H9 (cell line): ENCODE measurements at regions not wholly inside any gene's neighbourhood (a gene's known extent, or its start where the extent isn't known, plus 50 kb on each side); places are given as distances from the start of the nearest gene placed in this dataset.

Experiments used
- DNase-seq: peaks from one replicate; pipeline ENCODE4 v3.0.0-alpha.2; 2017
- H2AFZ ChIP-seq: one replicate; pipeline ENCODE4 v1.6.1; 2013; ENCODE audit warnings: mild to moderate bottlenecking, low read length, control low read depth, moderate library complexity
- H2AK5ac ChIP-seq: 2 replicates; pipeline ENCODE4 v1.6.1; 2013; ENCODE audit warnings: low read length, control low read depth, mixed read lengths; ENCODE audit not compliant: insufficient read length
- H2BK120ac ChIP-seq: one replicate; pipeline ENCODE4 v1.6.1; 2013; ENCODE audit warnings: low read depth, mild to moderate bottlenecking, low read length, control low read depth, inconsistent platforms; ENCODE audit not compliant: poor library complexity, severe bottlenecking
- H2BK12ac ChIP-seq: 2 replicates; pipeline ENCODE4 v1.6.1; 2013; ENCODE audit warnings: low read length, control low read depth, mixed read lengths, low read depth; ENCODE audit not compliant: insufficient read length
- H2BK15ac ChIP-seq: 2 replicates; pipeline ENCODE4 v1.6.1; 2013; ENCODE audit warnings: low read depth, low read length, control low read depth
- H2BK20ac ChIP-seq: one replicate; pipeline ENCODE4 v1.6.1; 2013; ENCODE audit warnings: low read depth, mild to moderate bottlenecking, low read length, control low read depth, inconsistent platforms; ENCODE audit not compliant: poor library complexity, severe bottlenecking
- H2BK5ac ChIP-seq: 2 replicates; pipeline ENCODE4 v1.6.1; 2013; ENCODE audit warnings: low read length, control low read depth, mixed read lengths; ENCODE audit not compliant: insufficient read length
- H3K14ac ChIP-seq: 2 replicates; pipeline ENCODE4 v1.6.1; 2013; ENCODE audit warnings: low read length, control low read depth; ENCODE audit not compliant: insufficient read depth
- H3K18ac ChIP-seq: 2 replicates; pipeline ENCODE4 v1.6.1; 2013; ENCODE audit warnings: low read depth, mild to moderate bottlenecking, mixed read lengths, low read length, control low read depth; ENCODE audit not compliant: insufficient read length
- H3K23ac ChIP-seq: 2 replicates; pipeline ENCODE4 v1.6.1; 2013; ENCODE audit warnings: low read length, control low read depth, mixed read lengths, low read depth; ENCODE audit not compliant: insufficient read length
- H3K23me2 ChIP-seq: 2 replicates; pipeline ENCODE4 v1.6.1; 2013; ENCODE audit warnings: low read depth, mild to moderate bottlenecking, mixed read lengths, low read length, control low read depth; ENCODE audit not compliant: insufficient read length, poor library complexity, severe bottlenecking
- H3K27ac ChIP-seq: 2 replicates; pipeline ENCODE4 v1.5.1; 2013; ENCODE audit warnings: low read length, control low read depth, mixed read lengths, low read depth; ENCODE audit not compliant: insufficient read length
- H3K27me3 ChIP-seq: 2 replicates; pipeline ENCODE4 v1.6.1; 2013; ENCODE audit warnings: low read length, control low read depth, inconsistent platforms; ENCODE audit not compliant: insufficient read depth
- H3K4ac ChIP-seq: 2 replicates; pipeline ENCODE4 v1.6.1; 2013; ENCODE audit warnings: low read depth, mild to moderate bottlenecking, control low read depth, inconsistent platforms, low read length, moderate library complexity
- H3K4me1 ChIP-seq: 2 replicates; pipeline ENCODE4 v1.6.1; 2013; ENCODE audit warnings: low read length, control low read depth, inconsistent platforms; ENCODE audit not compliant: insufficient read depth
- H3K4me2 ChIP-seq: 2 replicates; pipeline ENCODE4 v1.6.1; 2013; ENCODE audit warnings: low read length, control low read depth, mixed read lengths; ENCODE audit not compliant: insufficient read length, insufficient read depth
- H3K56ac ChIP-seq: 2 replicates; pipeline ENCODE4 v1.6.1; 2013; ENCODE audit warnings: low read depth, mild to moderate bottlenecking, mixed read lengths, low read length, control low read depth; ENCODE audit not compliant: insufficient read length
- H3K79me1 ChIP-seq: 2 replicates; pipeline ENCODE4 v1.6.1; 2013; ENCODE audit warnings: low read depth, mild to moderate bottlenecking, moderate library complexity, low read length, control low read depth, inconsistent platforms; ENCODE audit not compliant: insufficient read depth, poor library complexity, severe bottlenecking
- H3K79me2 ChIP-seq: 2 replicates; pipeline ENCODE4 v1.6.1; 2013; ENCODE audit warnings: low read length, control low read depth, inconsistent platforms; ENCODE audit not compliant: insufficient read depth
- H3K9ac ChIP-seq: 2 replicates; pipeline ENCODE4 v1.6.1; 2013; ENCODE audit warnings: low read length, control low read depth, mixed read lengths; ENCODE audit not compliant: insufficient read length; ENCODE audit errors: extremely low read depth
- H3K9me3 ChIP-seq: one replicate; pipeline ENCODE4 v1.6.1; 2013; ENCODE audit warnings: low read depth, low read length, inconsistent platforms; ENCODE audit not compliant: control insufficient read depth
- H3T11ph ChIP-seq: one replicate; pipeline ENCODE4 v1.6.1; 2013; ENCODE audit warnings: mild to moderate bottlenecking, low read length, control low read depth, inconsistent platforms
- H4K20me1 ChIP-seq: one replicate; pipeline ENCODE4 v1.6.1; 2013; ENCODE audit not compliant: control insufficient read depth, insufficient read length, insufficient read depth
- H4K5ac ChIP-seq: 2 replicates; pipeline ENCODE4 v1.6.1; 2013; ENCODE audit warnings: low read depth, mild to moderate bottlenecking, mixed read lengths, low read length, control low read depth; ENCODE audit not compliant: insufficient read length
- H4K8ac ChIP-seq: replicated peaks from 2 replicates; pipeline ENCODE4 v1.6.1; 2013; ENCODE audit warnings: low read length, control low read depth, mixed read lengths, low read depth; ENCODE audit not compliant: insufficient read length
- H4K91ac ChIP-seq: 2 replicates; pipeline ENCODE4 v1.6.1; 2013; ENCODE audit warnings: low read depth, mild to moderate bottlenecking, moderate library complexity, mixed read lengths, low read length, control low read depth; ENCODE audit not compliant: insufficient read length
- H3K27ac Mint-ChIP-seq, 3 experiments: 2 replicates in 2 of 3; 3 replicates in 1 of 3; pipeline ENCODE4 v1.8.0; 2020 to 2021; ENCODE audit warnings: mixed read lengths in 3 of 3, mild to moderate bottlenecking in 1 of 3, moderate library complexity in 1 of 3
- H3K27me3 Mint-ChIP-seq: 2 replicates; pipeline ENCODE4 v1.8.0; 2021; ENCODE audit warnings: low read depth, mild to moderate bottlenecking, moderate library complexity, mixed read lengths
- H3K36me3 Mint-ChIP-seq, 3 experiments: 2 replicates in 2 of 3; 3 replicates in 1 of 3; pipeline ENCODE4 v1.8.0; 2020 to 2021; ENCODE audit warnings: low read depth in 3 of 3, mixed read lengths in 3 of 3; ENCODE audit not compliant: insufficient read depth in 1 of 3
- H3K4me1 Mint-ChIP-seq, 2 experiments: 2 replicates each; pipeline ENCODE4 v1.8.0; 2020; ENCODE audit warnings: mixed read lengths in 2 of 2
- H3K4me3 Mint-ChIP-seq, 2 experiments: 2 replicates in 1 of 2; 3 replicates in 1 of 2; pipeline ENCODE4 v1.8.0; 2020 to 2021; ENCODE audit warnings: mild to moderate bottlenecking in 2 of 2, mixed read lengths in 2 of 2, moderate library complexity in 1 of 2
- H3K9me3 Mint-ChIP-seq, 2 experiments: 2 replicates in 1 of 2; 3 replicates in 1 of 2; pipeline ENCODE4 v1.8.0; 2020; ENCODE audit warnings: mild to moderate bottlenecking in 2 of 2, mixed read lengths in 2 of 2, moderate library complexity in 1 of 2
- CTCF ChIP-seq: fragments of 200-600 bp; sonication (generic); conservative IDR thresholded peaks from 3 replicates; pipeline ENCODE4 v1.8.0; 2021; ENCODE audit warnings: antibody characterized with exemption, mild to moderate bottlenecking
- WGBS: extraction: QIAGEN DNeasy Blood & Tissue Kit; methylation state at CpG from one replicate; pipeline ENCODE4 v1.1.7; 2013; ENCODE audit warnings: missing lambda C conversion rate, low lambda C conversion rate, mixed read lengths; ENCODE audit not compliant: insufficient read length; ENCODE audit errors: extremely low coverage; 5-methylcytosine and 5-hydroxymethylcytosine counted together

GRCh38 chr2:217383620-217384019 is 523.8 kb upstream of the TNP1 start:
- no peaks in the 10 kb centered on the region for H4K20me1 ChIP-seq
- H2BK15ac ChIP-seq: no peak overlapping the region
- H3K23ac ChIP-seq: no peak overlapping the region
- H2BK12ac ChIP-seq: no peak overlapping the region
- H3K27me3 Mint-ChIP-seq: peaks cover 31% of the 10 kb centered on the region
- H4K91ac ChIP-seq: no peak overlapping the region
- H3K4me3 Mint-ChIP-seq: no peak overlapping the region
- H3K27me3 ChIP-seq: no peaks in the 10 kb centered on the region
- H2BK5ac ChIP-seq: no peak overlapping the region
- H2BK20ac ChIP-seq: no peak overlapping the region
- H4K8ac ChIP-seq: no peak overlapping the region
- no peaks in the 10 kb centered on the region for H3K36me3 Mint-ChIP-seq
- DNase-seq: no peak
- no peak overlapping the region for H3K4me2 ChIP-seq
- H3K79me2 ChIP-seq: no peaks in the 10 kb centered on the region
- H3T11ph ChIP-seq: no peak overlapping the region
- no peak overlapping the region for H2AFZ ChIP-seq
- no peaks in the 10 kb centered on the region for H3K4me1 ChIP-seq
- no peak overlapping the region for H3K4ac ChIP-seq
- no CpG with 5 or more reads among the region's 4 CpGs for WGBS
- H3K9me3 Mint-ChIP-seq: peaks cover 2 to 3% of the 10 kb centered on the region in 2 experiments; a peak in 3 of 5 replicates
- no peak overlapping the region for H3K9ac ChIP-seq
- no peak overlapping the region for H4K5ac ChIP-seq
- no peak overlapping the region for H3K27ac Mint-ChIP-seq
- no peaks in the 10 kb centered on the region for H3K9me3 ChIP-seq
- H3K14ac ChIP-seq: no peak overlapping the region
- H3K79me1 ChIP-seq: no peaks in the 10 kb centered on the region
- no peak overlapping the region for H3K18ac ChIP-seq
- no peak overlapping the region for H3K56ac ChIP-seq
- no peaks in the 10 kb centered on the region for H3K4me1 Mint-ChIP-seq
- H2AK5ac ChIP-seq: no peak overlapping the region
- no peak overlapping the region for H3K27ac ChIP-seq
- TF ChIP-seq CTCF: no peak
- H2BK120ac ChIP-seq: no peak overlapping the region
- H3K23me2 ChIP-seq: no peaks in the 10 kb centered on the region
